ENCODE measurements at regions not wholly inside any gene's neighbourhood (a gene's known extent, or its start where the extent isn't known, plus 50 kb on each side); places are given as distances from the start of the nearest gene placed in this dataset.

DNA sequence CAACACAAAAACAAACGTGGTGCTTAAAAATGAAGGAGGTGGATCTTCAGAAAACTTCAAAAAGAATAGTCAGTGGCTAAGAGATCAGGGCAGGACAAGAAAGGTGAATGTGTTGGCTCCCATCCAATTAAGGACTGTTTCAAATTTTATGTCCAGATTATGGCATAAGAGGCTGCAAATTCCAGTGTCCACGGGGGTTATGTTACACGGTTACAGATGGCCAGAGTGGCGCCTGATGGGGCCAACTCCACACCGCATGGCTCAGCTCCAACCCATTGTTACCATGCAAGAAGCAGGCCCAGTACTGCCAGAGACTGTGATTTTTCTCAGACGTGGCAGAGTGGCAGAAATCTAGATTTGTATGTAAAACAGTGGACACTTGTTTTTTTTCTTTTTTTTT is 168.4 kb upstream of the TENM3 start:
- TF ChIP-seq, protein P1, sequence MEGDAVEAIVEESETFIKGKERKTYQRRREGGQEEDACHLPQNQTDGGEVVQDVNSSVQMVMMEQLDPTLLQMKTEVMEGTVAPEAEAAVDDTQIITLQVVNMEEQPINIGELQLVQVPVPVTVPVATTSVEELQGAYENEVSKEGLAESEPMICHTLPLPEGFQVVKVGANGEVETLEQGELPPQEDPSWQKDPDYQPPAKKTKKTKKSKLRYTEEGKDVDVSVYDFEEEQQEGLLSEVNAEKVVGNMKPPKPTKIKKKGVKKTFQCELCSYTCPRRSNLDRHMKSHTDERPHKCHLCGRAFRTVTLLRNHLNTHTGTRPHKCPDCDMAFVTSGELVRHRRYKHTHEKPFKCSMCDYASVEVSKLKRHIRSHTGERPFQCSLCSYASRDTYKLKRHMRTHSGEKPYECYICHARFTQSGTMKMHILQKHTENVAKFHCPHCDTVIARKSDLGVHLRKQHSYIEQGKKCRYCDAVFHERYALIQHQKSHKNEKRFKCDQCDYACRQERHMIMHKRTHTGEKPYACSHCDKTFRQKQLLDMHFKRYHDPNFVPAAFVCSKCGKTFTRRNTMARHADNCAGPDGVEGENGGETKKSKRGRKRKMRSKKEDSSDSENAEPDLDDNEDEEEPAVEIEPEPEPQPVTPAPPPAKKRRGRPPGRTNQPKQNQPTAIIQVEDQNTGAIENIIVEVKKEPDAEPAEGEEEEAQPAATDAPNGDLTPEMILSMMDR (IDR thresholded peaks at IDR 0.05; ENCODE audit: low read length, missing control alignments): no peak
- no peak for DNase-seq (ENCODE audit: low read depth)

DNA sequence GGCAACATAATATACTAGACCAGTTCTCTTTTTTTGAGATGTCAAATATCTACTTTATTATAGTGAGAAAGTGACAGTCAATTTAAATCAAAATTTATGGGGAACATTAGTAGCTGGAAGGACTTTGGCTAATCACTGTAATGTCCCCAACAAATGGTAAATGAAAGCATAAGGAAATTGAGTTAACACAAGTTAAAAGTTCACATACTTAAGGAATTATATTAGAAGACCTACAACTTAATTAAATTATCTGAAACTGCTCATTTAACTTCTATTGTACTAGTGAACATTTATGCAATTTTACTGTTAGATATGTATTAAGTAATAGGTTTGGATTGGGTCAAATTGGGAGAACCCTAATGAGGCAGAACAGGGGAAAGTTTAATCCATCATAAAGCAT is 160.3 kb upstream of the TENM3 start:
- no peak overlapping the region for H3K4me3 ChIP-seq (replicated peaks; ENCODE audit: low read depth, low read length)
- DNase-seq (ENCODE audit: low read depth): no peak
- TF ChIP-seq, protein P1 (IDR thresholded peaks at IDR 0.05; ENCODE audit: low read length, missing control alignments): no peak

More for the DNA sequence above, 168.4 kb upstream of the TENM3 start:
- H3K4me3 ChIP-seq (replicated peaks; ENCODE audit: low read depth, low read length): no peak overlapping the region

DNA sequence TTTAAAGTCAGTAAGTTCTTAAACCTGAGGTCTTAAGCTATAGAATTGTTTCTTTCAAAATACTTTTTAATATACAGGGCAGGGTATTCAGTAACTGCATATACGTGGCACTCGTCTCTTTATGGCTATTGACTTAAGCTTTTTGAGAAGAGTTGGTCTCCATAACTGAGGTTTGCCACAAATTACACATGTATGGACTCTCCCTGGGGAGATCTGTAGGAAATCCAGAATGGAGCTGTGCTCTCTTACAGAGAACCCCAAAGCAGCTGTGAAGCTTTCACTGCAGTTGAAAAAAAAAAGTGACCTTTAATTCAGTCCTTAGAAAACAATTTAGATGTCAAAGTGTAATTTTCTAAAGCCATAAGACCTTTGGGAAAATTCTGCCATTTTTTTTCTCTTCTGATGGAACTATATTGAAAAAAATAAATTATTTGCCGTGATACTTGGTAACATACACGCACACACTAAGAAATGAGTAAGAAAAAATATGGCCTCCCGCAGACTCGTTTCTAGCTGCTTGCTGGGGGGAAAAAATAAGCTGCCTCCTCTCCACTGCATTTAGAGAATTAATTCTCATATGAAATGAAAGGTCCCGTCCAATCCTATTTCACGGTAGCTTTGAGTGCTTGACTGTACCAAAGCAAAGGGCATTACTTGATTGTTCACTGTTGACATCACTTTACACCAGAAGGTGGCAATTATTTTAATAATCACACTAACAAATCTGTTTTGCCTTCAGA is 159.4 kb upstream of the TENM3 start:
- TF ChIP-seq, protein P1 (IDR thresholded peaks at IDR 0.05; ENCODE audit: low read length, missing control alignments): no peak
- no peak for DNase-seq (ENCODE audit: low read depth)
- H3K4me3 ChIP-seq (replicated peaks; ENCODE audit: low read depth, low read length): no peak overlapping the region

DNA sequence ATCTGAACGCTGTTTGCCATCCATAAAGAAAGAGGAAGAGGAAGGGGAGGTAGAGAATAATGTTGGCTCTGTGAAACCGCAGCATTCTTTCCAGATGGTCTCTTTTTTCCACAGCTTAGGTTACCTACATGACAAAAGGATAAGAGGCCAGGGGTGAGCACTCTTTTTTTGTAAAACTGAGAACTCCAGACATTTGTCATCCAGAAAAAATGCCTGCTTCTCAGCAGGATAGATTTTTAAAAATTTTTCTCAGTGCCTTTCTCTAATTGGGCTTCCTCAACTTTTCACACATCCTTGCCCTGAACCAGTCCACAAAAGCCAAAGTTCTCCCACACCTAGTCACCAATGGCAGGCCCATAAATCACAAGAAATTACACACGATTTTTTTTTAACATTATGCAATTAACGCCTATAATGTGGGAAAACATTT is 158.1 kb upstream of the TENM3 start:
- peak; percentile 5 for DNase-seq (ENCODE audit: low read depth)
- TF ChIP-seq, protein P1 (IDR thresholded peaks at IDR 0.05; ENCODE audit: low read length, missing control alignments): no peak
- no peak overlapping the region for H3K4me3 ChIP-seq (replicated peaks; ENCODE audit: low read depth, low read length)

DNA sequence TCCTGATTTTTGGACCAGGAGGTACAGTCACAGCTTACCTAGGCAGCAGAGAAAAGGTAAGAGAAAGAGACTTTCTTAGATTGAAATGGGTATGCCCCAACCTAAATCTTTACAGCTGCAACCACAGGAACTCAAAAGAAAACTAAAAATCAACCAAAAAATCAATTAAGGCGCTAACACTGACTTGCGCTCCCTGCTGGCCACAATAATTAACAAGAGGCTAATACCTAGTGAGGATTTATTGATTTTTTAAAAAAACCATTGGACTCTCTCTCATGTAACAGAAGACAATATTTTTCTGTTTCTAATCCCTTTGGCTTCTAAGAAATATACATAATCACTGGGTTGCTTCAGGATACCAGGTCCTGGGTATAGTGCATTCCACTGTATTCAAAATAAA is 153.9 kb upstream of the TENM3 start:
- TF ChIP-seq, protein P1 (IDR thresholded peaks at IDR 0.05; ENCODE audit: low read length, missing control alignments): peak; percentile 9
- no peak for DNase-seq (ENCODE audit: low read depth)
- no peak overlapping the region for H3K4me3 ChIP-seq (replicated peaks; ENCODE audit: low read depth, low read length)

DNA sequence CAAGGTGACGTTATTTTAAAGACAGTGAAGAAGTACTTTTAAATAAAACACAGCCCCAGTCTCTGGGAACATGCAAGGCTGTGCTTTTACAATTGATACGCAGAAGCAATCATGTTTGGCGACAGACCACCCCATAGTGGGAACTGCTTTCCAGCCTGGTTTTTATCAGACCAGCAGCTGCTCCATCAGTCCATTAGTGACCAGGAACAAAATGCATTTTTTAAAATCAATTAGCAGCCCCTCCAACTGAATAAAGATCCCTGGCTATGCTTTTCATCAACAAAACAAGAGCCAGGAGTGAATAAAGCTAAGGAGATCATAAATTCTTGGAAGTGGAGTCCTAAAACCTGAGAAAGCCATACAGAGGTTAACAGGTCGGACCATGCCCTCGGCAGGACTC is 153.0 kb upstream of the TENM3 start:
- H3K4me3 ChIP-seq (replicated peaks; ENCODE audit: low read depth, low read length): no peak overlapping the region
- DNase-seq (ENCODE audit: low read depth): no peak
- TF ChIP-seq, protein P1 (IDR thresholded peaks at IDR 0.05; ENCODE audit: low read length, missing control alignments): no peak

DNA sequence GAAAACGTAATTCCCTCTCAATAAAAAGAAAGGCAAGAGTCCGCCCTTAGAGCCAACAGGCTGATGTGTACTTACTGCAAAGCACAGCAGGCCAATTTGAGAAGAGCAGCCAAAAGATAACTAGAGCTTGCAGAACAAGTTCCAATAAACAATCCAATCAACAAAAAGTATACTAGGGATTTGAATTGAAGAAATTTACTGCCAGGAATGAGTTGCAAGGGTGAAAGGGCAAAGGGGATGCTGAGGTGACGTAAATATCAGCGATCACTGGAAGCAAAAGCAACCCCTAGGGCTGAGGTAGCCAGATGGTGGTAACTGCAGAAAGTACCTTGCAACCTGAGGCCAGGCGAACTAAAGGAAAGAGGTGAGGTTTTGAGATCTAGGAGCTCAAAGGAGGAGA is 152.1 kb upstream of the TENM3 start:
- no peak for DNase-seq (ENCODE audit: low read depth)
- H3K4me3 ChIP-seq (replicated peaks; ENCODE audit: low read depth, low read length): no peak overlapping the region
- TF ChIP-seq, protein P1 (IDR thresholded peaks at IDR 0.05; ENCODE audit: low read length, missing control alignments): no peak
